A204.1 (cell line): ENCODE measurements at regions not wholly inside any gene's neighbourhood (a gene's known extent, or its start where the extent isn't known, plus 50 kb on each side); places are given as distances from the start of the nearest gene placed in this dataset.
A peak's percentile ranks its signal among the peaks of the same experiment; 100 is the strongest.

Experiments
- FAIRE-seq: peaks from 2 replicates; lab custom pipeline; 2012; peaks lifted over from hg19 to GRCh38; lab: Jason Lieb, UNC

DNA sequence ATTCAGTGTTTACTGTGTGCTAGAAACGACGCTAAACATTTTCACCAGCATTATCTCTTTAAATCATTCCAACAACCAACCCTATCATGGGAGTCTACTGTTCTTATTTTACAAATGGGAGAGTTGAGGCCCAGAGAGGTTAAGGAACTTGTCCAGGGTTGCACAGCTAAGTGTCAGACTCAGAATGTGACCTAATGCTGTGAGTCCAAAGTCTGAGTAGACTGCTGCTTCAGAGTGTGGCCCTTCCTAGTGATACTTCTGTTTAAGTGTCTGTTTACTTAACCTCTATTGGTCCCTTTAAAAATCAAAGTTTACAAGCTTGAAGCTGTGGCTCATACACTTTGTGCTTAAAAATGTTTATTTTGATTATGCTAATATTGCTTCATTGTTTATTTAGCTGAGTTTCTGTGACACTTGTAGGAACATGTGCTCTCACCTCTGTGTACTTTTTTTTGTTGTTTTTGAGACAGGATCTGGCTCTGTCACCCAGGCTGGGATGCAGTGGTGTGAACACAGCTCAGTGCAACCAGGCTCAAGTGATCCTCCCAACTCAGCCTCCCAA, 84.4 kb upstream of the SYPL1 start:
- no peak for FAIRE-seq

DNA sequence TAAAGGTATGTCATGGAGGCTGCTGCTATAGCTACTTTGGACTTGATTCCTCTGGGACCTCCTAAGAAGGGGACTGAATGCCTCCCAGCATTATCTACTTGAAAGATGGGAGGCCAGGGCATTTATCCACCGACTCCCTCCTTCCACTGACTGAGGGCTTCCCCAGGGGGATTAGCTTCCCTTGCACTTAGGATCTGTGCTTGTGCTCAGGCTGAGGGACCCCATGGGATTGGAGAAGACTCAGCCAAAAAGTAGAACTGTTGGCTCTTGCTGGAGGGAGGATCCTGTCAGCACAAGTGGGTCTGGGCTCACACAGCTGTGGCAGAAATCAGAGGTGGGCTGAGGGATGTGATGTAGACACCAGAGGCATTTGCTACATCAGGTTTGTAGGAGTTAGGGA, 81.5 kb upstream of the SYPL1 start:
- no peak for FAIRE-seq

GRCh38 chr7:106190589-106191330, 78.6 kb upstream of the SYPL1 start:
- FAIRE-seq = no peak

GRCh38 chr7:106187613-106188350, 75.7 kb upstream of the SYPL1 start:
- no peak for FAIRE-seq

- no peak for FAIRE-seq
These were observed 73.6 kb upstream of the SYPL1 start for GRCh38 chr7:106185719-106186118.

DNA sequence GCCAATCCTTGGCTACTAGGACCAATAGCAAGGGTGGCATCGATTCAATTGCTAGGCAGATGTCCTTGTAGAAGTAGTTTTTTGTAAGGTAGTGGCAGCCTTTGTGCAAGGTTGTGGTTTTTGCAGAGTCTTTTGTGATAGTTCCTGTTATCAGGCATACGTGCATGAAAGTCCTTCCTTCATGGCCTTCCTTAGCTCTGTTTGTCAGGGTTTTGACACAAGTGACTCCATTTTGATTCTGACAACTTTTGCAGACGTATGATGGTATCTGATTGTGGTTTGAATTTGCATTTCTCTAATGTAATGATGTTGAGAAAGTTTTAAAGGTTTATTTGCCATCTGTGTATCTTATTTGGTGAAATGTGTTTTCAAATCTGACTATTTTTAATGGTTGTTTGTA, 71.8 kb upstream of the SYPL1 start:
- FAIRE-seq = no peak

DNA sequence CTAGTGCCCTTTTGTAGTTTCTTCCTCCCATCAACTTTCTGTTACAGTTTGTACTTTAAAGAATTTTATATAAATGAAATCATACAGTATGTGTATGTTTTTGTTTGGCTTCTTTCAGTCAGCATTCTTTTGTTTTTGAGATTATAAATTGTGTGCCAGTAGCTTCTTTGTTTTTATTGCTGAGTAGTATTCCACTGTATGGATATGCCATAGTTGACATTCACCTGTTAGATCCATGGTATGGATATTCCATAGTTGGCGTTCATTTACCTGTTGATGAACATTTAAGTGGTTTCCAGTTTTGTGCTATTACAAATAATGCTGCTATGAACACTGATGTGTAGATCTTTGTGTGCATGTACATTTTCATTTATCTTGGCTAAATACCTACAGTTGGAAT, 70.8 kb upstream of the SYPL1 start:
- no peak for FAIRE-seq

DNA sequence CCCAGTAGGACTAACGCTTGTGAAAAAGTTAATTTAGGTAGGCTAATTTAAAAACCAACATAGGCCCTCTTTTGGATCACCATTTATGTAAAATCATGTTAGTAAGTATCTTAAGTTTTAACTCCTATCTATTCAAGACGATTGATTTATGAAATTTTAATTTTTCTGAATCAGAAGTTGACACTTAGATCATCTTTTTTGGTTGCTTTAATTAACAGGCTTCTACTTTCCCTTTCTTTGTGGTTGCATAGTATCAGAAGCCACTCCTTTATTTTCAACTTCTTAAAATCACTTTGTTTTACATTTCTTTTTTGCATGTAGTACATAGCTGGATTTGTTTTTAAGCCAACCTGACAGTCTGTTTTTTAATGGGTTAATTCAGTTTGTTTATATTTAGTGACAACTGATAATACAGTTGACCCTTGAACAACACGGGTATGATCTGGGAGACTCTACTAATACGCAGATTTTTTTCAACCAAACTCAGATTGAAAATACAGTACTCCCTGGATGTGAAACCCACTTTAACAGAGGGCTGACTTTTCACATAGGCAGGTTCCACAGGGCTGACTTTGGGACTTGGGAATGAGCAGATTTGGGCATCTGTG, 69.7 kb upstream of the SYPL1 start:
- no peak for FAIRE-seq

DNA sequence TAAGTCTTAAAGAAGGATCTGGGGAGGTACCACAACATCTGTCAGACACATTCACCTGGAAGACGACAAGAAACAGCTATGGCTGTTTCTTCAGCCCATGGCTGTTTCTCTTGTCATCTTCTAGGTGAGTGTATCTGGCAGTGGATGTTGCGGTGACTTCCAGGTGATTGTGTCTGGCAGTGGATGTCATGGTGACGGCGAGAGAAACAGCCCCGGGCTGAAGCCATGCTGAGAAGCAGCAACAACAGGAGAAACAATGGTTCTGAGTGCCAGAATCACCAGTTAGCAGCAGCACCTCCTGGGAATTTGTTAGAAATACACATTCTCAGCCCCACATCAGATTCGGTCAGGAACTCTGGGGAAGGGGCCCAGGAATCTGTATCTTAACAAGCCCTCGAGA, 68.6 kb upstream of the SYPL1 start:
- FAIRE-seq = no peak

DNA sequence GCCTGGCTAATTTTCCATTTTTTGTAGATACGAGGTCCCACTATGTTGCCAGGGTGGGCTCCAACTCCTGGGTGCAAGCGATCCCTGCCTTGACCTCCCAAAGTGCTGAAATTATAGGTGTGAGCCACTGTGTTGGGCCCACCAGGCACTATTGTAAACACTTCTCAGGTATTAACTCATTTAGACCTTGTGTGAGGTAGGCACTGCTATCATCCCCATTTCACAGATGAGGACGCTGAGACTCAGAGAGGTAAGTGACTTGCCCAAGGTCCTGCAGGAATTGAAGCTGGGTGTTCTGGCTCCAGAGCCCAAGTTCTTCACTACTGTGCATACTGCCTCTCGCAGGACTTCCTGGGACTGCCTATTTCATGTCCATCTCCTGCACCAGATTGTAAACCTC, 67.1 kb upstream of the SYPL1 start:
- no peak for FAIRE-seq

- no peak for FAIRE-seq
These were observed 66.6 kb upstream of the SYPL1 start for GRCh38 chr7:106178593-106179134.

DNA sequence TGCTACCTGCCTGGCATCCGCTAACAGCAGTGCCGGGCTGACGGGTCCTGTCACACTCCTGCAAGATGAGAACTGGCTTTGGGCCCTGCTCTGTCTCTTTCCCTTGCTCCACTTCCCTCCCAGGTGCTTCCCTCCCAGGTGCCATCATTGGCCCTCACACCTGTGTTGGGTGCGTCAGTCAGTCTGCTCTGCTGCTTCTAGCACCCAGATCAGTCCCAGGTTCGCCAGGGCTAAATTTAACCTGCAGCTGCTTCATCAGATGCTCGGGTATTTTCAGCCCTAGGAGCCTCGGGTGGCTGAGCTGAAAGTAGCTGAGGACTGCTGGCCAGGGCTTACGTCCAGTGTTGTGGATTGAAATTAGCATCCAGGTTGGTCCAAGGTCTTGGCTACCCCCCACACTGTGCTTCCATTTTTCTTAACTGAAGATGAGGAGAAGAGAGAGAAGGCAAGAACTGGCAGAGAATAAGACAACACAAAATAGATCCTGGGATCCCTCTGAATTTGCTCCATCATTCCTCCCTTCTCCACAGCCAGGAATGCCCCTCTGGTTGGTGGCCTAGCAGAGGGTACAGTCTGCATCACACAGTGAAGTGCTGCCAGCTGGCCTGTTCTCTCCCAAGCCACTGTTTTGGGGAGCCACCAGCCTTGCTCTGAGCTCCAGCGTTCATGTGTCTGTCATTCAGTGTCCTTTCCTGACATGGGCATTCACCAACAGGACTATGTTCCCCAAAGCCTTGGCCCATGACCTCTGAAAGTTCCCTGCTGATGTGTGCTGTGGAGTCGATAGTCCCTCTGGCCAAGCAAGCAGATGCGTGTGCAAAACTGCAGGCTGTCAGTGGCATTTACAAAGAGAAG, 65.9 kb upstream of the SYPL1 start:
- FAIRE-seq = no peak

DNA sequence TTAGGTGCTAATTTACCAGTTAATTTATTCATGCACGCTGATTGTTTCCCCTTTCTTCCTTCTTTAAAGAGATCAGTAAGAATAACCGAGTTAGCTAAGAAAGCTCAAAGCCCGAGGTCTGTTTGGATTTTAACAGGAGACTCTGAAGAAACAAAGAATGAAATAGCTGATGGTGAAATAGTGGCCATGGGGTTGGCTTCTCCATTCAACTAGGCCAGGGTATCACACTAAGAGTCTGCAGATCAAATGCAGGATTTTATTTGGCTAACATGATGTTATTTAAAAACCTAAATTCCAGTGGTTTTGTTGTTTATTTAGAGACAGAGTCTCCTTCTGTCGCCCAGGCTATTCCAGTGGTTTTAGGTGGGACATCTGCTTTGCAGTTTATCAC, 65.2 kb upstream of the SYPL1 start:
- FAIRE-seq = no peak

- no peak for FAIRE-seq
These were observed 64.5 kb upstream of the SYPL1 start for GRCh38 chr7:106176414-106177299.

- no peak for FAIRE-seq
These were observed 63.4 kb upstream of the SYPL1 start for GRCh38 chr7:106175507-106175906.

GRCh38 chr7:106170651-106171050, 58.5 kb upstream of the SYPL1 start:
- no peak for FAIRE-seq

GRCh38 chr7:106169821-106170610, 57.9 kb upstream of the SYPL1 start:
- no peak for FAIRE-seq

- FAIRE-seq = no peak
These were observed 55.5 kb upstream of the SYPL1 start for GRCh38 chr7:106167439-106168136.

DNA sequence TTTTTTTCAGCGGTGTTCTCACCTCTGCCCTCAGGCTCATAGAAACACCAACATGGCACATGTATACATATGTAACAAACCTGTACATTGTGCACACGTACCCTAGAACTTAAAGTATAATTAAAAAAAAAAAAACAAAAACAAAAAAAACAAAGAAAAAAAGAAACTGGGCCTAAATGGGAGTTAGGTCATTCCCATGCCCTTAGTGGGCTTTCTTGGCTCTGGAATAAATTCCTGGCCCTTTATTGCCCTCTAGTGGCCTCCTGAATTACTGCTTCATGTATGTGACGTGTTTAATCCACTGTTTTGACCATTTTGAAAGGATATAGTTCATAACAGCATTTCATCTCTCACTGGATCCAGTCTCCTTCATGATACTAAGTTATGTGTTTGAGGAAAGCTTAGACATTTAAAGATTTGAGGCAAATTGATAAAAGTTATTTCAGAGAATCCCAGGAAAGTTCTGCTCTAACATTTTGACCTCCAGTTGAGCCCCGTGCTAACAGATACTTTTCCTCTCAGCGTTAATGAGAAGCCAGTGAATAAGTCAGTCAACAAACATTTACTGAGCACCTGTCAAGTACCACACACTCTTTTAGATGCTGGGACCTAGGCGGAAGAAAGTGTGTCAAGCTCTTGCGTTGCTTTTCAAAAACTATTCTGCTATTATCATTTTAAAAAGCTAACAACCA, 54.7 kb upstream of the SYPL1 start:
- FAIRE-seq = peak; percentile 97
